K562 (cell line): ENCODE measurements at regions not wholly inside any gene's neighbourhood (a gene's known extent, or its start where the extent isn't known, plus 50 kb on each side); places are given as distances from the start of the nearest gene placed in this dataset.

ENCODE experiments used
- ATAC-seq: fragments of 200-7000 bp; cut with Tn5 transposase; 3 replicates; pipeline ENCODE4 v1.9.1; 2020; ENCODE audit warnings: moderate library complexity
- BruUV-seq: library from RNA; stranded (reverse); fragments of 400-500 nt; replicated peaks from 2 replicates; lab custom pipeline; 2021; lab: Mats Ljungman, UMichigan
- CTCF ChIA-PET: fragments of 300-600 bp; formaldehyde crosslinking; extraction: SDS; loops from one replicate; lab custom pipeline; 2021; ENCODE audit warnings: low intra/inter-chr PET ratio; lab: Yijun Ruan, JAX
- POLR2A ChIA-PET: fragments of 300-600, 350-650 bp; sonication (Branson Sonifier 250); formaldehyde crosslinking; extraction: SDS; loops from one replicate; lab custom pipeline; 2021; ENCODE audit warnings: antibody characterized with exemption, inconsistent platforms; lab: Yijun Ruan, JAX
- DNase-seq, 4 experiments: peaks; one replicate each; pipeline versions ENCODE4 v3.0.0 to v3.0.0-alpha.2; 2011 to 2018; ENCODE audit warnings: low spot score in 3 of 4, mixed read lengths in 3 of 4; ENCODE audit errors: extremely low read depth in 1 of 4
- FAIRE-seq: peaks from 2 replicates; lab custom pipeline; 2011; peaks lifted over from hg19 to GRCh38; lab: Jason Lieb, UNC
- H2AFZ ChIP-seq: 2 replicates; pipeline ENCODE4 v1.6.0; 2011; ENCODE audit warnings: low read depth, low read length, control low read depth, inconsistent platforms
- H3K27ac ChIP-seq: fragments of 200-600 bp; 3 replicates; pipeline ENCODE4 v1.8.0; 2011; ENCODE audit warnings: low read depth, mild to moderate bottlenecking, control low read depth, inconsistent platforms, low read length, moderate library complexity, mixed read lengths; ENCODE audit errors: extremely low read depth
- H3K27me3 ChIP-seq, 2 experiments: fragments of 300-600 bp in 1 of 2; 2 replicates in 1 of 2; 3 replicates in 1 of 2; pipeline versions ENCODE4 v1.6.0 to v1.8.0; 2011; ENCODE audit warnings: inconsistent platforms in 2 of 2, low read length in 2 of 2, mild to moderate bottlenecking in 1 of 2, mixed read lengths in 1 of 2, moderate library complexity in 1 of 2; ENCODE audit not compliant: control insufficient read depth in 2 of 2, insufficient read depth in 2 of 2
- H3K36me3 ChIP-seq: fragments of 300-600 bp; 3 replicates; pipeline ENCODE4 v1.8.0; 2011; ENCODE audit warnings: mild to moderate bottlenecking, low read length, inconsistent platforms; ENCODE audit not compliant: control insufficient read depth, insufficient read depth
- H3K4me1 ChIP-seq, 2 experiments: fragments of 200-600 bp in 1 of 2; replicated peaks in 1 of 2; 2 replicates in 1 of 2; 3 replicates in 1 of 2; pipeline versions ENCODE4 v1.5.1 to v1.8.0; 2011; ENCODE audit warnings: inconsistent platforms in 2 of 2, low read length in 2 of 2, mild to moderate bottlenecking in 1 of 2, mixed read lengths in 1 of 2, moderate library complexity in 1 of 2; ENCODE audit not compliant: control insufficient read depth in 2 of 2, insufficient read depth in 2 of 2
- H3K4me2 ChIP-seq: 2 replicates; pipeline ENCODE4 v1.6.1; 2011; ENCODE audit warnings: low read length, control low read depth, inconsistent platforms, mixed read lengths; ENCODE audit not compliant: insufficient read depth
- H3K4me3 ChIP-seq: fragments of 200-600 bp; sonication (generic), shearing (Covaris generic); 2 replicates; pipeline ENCODE4 v1.5.1; 2016; ENCODE audit warnings: control low read depth, inconsistent platforms
- H3K79me2 ChIP-seq: fragments of 200-600 bp; 3 replicates; pipeline ENCODE4 v1.8.0; 2011; ENCODE audit warnings: low read length, inconsistent platforms; ENCODE audit not compliant: control insufficient read depth, insufficient read depth
- H3K9ac ChIP-seq, 2 experiments: 2 replicates each; pipeline versions ENCODE4 v1.6.0 to v1.6.1; 2011; ENCODE audit warnings: low read depth in 2 of 2, low read length in 2 of 2, control low read depth in 1 of 2, inconsistent platforms in 1 of 2, mild to moderate bottlenecking in 1 of 2, mixed read lengths in 1 of 2; ENCODE audit not compliant: insufficient read depth in 1 of 2
- H3K9me1 ChIP-seq: one replicate; pipeline ENCODE4 v1.6.0; 2011; ENCODE audit warnings: inconsistent platforms, mild to moderate bottlenecking, low read length, moderate library complexity; ENCODE audit not compliant: control insufficient read depth, insufficient read depth
- H3K9me3 ChIP-seq: replicated peaks from 2 replicates; pipeline ENCODE4 v1.5.1; 2011; ENCODE audit warnings: low read depth, low read length, inconsistent platforms; ENCODE audit not compliant: control insufficient read depth, insufficient read depth
- H4K20me1 ChIP-seq: replicated peaks from 2 replicates; pipeline ENCODE4 v1.6.1; 2011; ENCODE audit warnings: low read length, inconsistent platforms, mixed read lengths; ENCODE audit not compliant: control insufficient read depth, insufficient read depth
- ARID3A ChIP-seq: IDR thresholded peaks from 2 replicates; pipeline ENCODE4 v1.6.1; 2012; ENCODE audit warnings: low read depth, low read length, improper control_type of control experiment, borderline replicate concordance
- BRF2 ChIP-seq: IDR thresholded peaks from 3 replicates; pipeline ENCODE4 v1.6.1; 2011; ENCODE audit warnings: borderline replicate concordance, mild to moderate bottlenecking; ENCODE audit not compliant: insufficient read length, insufficient read depth
- CBFA2T3 ChIP-seq: fragments of 450-650 bp; IDR thresholded peaks from 2 replicates; pipeline ENCODE4 v1.6.1; 2017
- CREB5 ChIP-seq: fragments of 250-450 bp; sonication (Bioruptor Pico); IDR thresholded peaks from 2 replicates; pipeline ENCODE4 v1.5.0; 2020; ENCODE audit warnings: mild to moderate bottlenecking
- E2F3 ChIP-seq: fragments of 250-450 bp; sonication (Bioruptor Pico); IDR thresholded peaks from 2 replicates; pipeline ENCODE4 v1.4.0; 2020; ENCODE audit warnings: mild to moderate bottlenecking
- HDAC3 ChIP-seq: fragments of 450-650 bp; IDR thresholded peaks from 2 replicates; pipeline ENCODE4 v1.6.1; 2018; ENCODE audit warnings: borderline replicate concordance, mild to moderate bottlenecking, moderate library complexity; ENCODE audit not compliant: partially characterized antibody
- KDM5B ChIP-seq: fragments of 200-600 bp; sonication (generic); IDR thresholded peaks from 2 replicates; pipeline ENCODE4 v1.6.1; 2012; ENCODE audit warnings: low read depth, mild to moderate bottlenecking, moderate library complexity, low read length, control low read depth, inconsistent platforms; ENCODE audit not compliant: insufficient replicate concordance
- MECOM ChIP-seq: fragments of 250-450 bp; sonication (Bioruptor Pico); IDR thresholded peaks from 2 replicates; pipeline ENCODE4 v1.8.0; 2022; ENCODE audit warnings: inconsistent platforms
- PYGO2 ChIP-seq: fragments of 450-650 bp; IDR thresholded peaks from 2 replicates; pipeline ENCODE4 v1.6.1; 2016; ENCODE audit warnings: mild to moderate bottlenecking, missing genetic modification characterization, moderate library complexity, missing compliant biosample characterization
- RBM22 ChIP-seq: fragments of 200-400 bp; formaldehyde crosslinking; IDR thresholded peaks from 2 replicates; pipeline ENCODE4 v1.6.1; 2018; ENCODE audit warnings: low read length, low read depth; ENCODE audit not compliant: poor library complexity, severe bottlenecking
- SREBF1 ChIP-seq: fragments of 150-350 bp; IDR thresholded peaks from 2 replicates; pipeline ENCODE4 v1.6.1; 2014; ENCODE audit warnings: antibody characterized with exemption, low read depth, low read length, borderline replicate concordance
- TGIF2 ChIP-seq: sonication (generic); formaldehyde crosslinking; IDR thresholded peaks from 2 replicates; pipeline ENCODE4 v1.8.1; 2022; ENCODE audit warnings: mild to moderate bottlenecking, missing genetic modification reagents, moderate library complexity
- ZNF124 ChIP-seq: sonication (generic); formaldehyde crosslinking; IDR thresholded peaks from 2 replicates; pipeline ENCODE4 v1.8.1; 2022; ENCODE audit warnings: missing genetic modification reagents
- ZNF445 ChIP-seq: fragments of 250-450 bp; sonication (Bioruptor Pico); IDR thresholded peaks from 2 replicates; pipeline ENCODE4 v1.4.0; 2020; ENCODE audit warnings: low read depth, mild to moderate bottlenecking, moderate library complexity
- WGBS: fragments of 100-300 bp; shearing (Covaris generic); methylation state at CpG from one replicate; pipeline ENCODE4 v1.1.6; 2016; ENCODE audit warnings: low coverage, mixed read lengths; ENCODE audit not compliant: insufficient coverage; ENCODE audit errors: missing lambda C conversion rate; 5-methylcytosine and 5-hydroxymethylcytosine counted together
- in situ Hi-C: fragments of 300-500 bp; cut with MboI; formaldehyde crosslinking; loops from 4 replicates; pipeline ENCODE4 v1.15.0; 2018; ENCODE audit warnings: inconsistent platforms, mixed read lengths
- intact Hi-C: fragments of 100-400 bp; cut with micrococcal nuclease; formaldehyde crosslinking; loops from 2 replicates; pipeline ENCODE4 v1.14.2; 2022
- TF ChIP-seq, protein P1 (sequence below): fragments of 250-450 bp; sonication (Bioruptor Pico); IDR thresholded peaks from 2 replicates; pipeline ENCODE4 v1.8.0; 2022; ENCODE audit warnings: moderate library complexity, mild to moderate bottlenecking, inconsistent platforms
- TF ChIP-seq, protein P2 (sequence below): sonication (generic); formaldehyde crosslinking; IDR thresholded peaks from 2 replicates; pipeline ENCODE4 v1.8.0; 2022; ENCODE audit warnings: mild to moderate bottlenecking, missing genetic modification reagents

DNA sequence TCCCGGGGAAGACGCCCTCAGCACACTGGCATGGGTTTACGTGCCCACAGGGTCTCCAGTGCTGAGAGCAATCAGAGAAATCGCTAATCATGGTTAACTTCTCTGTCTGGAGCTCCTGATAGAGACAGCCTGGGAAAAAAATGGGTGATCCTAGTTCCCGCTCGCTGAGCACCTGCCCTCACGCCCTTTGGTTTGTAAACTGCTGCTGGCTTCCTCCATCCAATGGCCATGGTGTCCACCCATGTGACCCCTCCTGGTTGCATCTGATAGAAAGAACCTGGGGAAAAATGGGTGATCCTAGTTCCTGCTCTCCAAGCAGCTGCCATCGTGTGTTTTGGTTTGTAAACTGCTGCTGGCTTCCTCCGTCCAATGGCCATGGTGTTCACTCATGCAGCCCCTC, 402.2 kb downstream of the PRDM2 start:
- ATAC-seq (no peak), DNase-seq (no peak), FAIRE-seq (no peak)
- 0% methylated on average over 9 of the region's 9 CpGs for WGBS
- no peak overlapping the region for H3K9ac ChIP-seq
- H4K20me1 ChIP-seq = no peaks in the 10 kb centered on the region
- H3K4me2 ChIP-seq = no peak overlapping the region
- ChIA-PET CTCF (no interaction called here), POLR2A (no interaction called here)
- intact Hi-C loops = no loop called here
- H3K27ac ChIP-seq = no peak overlapping the region
- no peaks in the 10 kb centered on the region for H3K9me3 ChIP-seq
- H3K36me3 ChIP-seq = no peaks in the 10 kb centered on the region
- in situ Hi-C loops = loop anchor here (25.0 kb wide), 1 partner anchor 760 kb away; no protein-coding TSS in a partner anchor
- no peak overlapping the region for H2AFZ ChIP-seq
- no peaks in the 10 kb centered on the region for H3K4me1 ChIP-seq
- no peaks in the 10 kb centered on the region for H3K79me2 ChIP-seq
- peaks cover 0 to 17% of the 10 kb centered on the region in 2 experiments; a peak in 2 of 5 replicates for H3K27me3 ChIP-seq
- no peaks in the 10 kb centered on the region for H3K9me1 ChIP-seq
- BruUV-seq = no TSS peak
- no peak overlapping the region for H3K4me3 ChIP-seq
- TF ChIP-seq CREB5 (no peak), TGIF2 (no peak), CBFA2T3 (no peak), RBM22 (no peak), ARID3A (no peak), HDAC3 (no peak), KDM5B (no peak), PYGO2 (tag) (no peak), SREBF1 (no peak), BRF2 (no peak), ZNF445 (CRISPR knock-in tag) (no peak), E2F3 (CRISPR knock-in tag) (no peak), ZNF124 (CRISPR knock-in tag) (no peak), MECOM (CRISPR knock-in tag) (no peak)
- TF ChIP-seq, protein P1, sequence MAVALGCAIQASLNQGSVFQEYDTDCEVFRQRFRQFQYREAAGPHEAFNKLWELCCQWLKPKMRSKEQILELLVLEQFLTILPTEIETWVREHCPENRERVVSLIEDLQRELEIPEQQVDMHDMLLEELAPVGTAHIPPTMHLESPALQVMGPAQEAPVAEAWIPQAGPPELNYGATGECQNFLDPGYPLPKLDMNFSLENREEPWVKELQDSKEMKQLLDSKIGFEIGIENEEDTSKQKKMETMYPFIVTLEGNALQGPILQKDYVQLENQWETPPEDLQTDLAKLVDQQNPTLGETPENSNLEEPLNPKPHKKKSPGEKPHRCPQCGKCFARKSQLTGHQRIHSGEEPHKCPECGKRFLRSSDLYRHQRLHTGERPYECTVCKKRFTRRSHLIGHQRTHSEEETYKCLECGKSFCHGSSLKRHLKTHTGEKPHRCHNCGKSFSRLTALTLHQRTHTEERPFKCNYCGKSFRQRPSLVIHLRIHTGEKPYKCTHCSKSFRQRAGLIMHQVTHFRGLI = no peak
- TF ChIP-seq, protein P2, sequence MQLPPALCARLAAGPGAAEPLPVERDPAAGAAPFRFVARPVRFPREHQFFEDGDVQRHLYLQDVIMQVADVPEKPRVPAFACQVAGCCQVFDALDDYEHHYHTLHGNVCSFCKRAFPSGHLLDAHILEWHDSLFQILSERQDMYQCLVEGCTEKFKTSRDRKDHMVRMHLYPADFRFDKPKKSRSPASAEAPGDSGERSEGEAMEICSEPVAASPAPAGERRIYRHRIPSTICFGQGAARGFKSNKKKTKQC = no peak
